PFSK-1 (cell line): ENCODE measurements at regions not wholly inside any gene's neighbourhood (a gene's known extent, or its start where the extent isn't known, plus 50 kb on each side); places are given as distances from the start of the nearest gene placed in this dataset.

Source experiments
- FOXP2 ChIP-seq: optimal IDR thresholded peaks from 2 replicates; pipeline ENCODE3; 2011; ENCODE audit warnings: borderline replicate concordance, control low read depth, inconsistent platforms; ENCODE audit not compliant: insufficient read depth; ENCODE audit errors: extremely low read length, extremely low read depth
- POLR2AphosphoS5 ChIP-seq: IDR thresholded peaks from 2 replicates; pipeline ENCODE4 v1.6.1; 2012; ENCODE audit warnings: low read depth, mild to moderate bottlenecking, control low read depth, low read length, moderate library complexity
- SIN3A ChIP-seq: IDR thresholded peaks from 2 replicates; pipeline ENCODE4 v1.6.1; 2012; ENCODE audit warnings: mild to moderate bottlenecking, low read length, moderate library complexity, borderline replicate concordance; ENCODE audit not compliant: insufficient read depth
- TAF1 ChIP-seq: IDR thresholded peaks from 2 replicates; pipeline ENCODE4 v1.6.1; 2012; ENCODE audit warnings: low read length, control low read depth, borderline replicate concordance; ENCODE audit not compliant: insufficient read depth
- TF ChIP-seq, protein P1 (sequence below), 2 experiments: IDR thresholded peaks; 2 replicates each; pipeline versions ENCODE4 v1.6.1 to v1.8.0; 2011 to 2012; ENCODE audit warnings: low read depth in 2 of 2, low read length in 2 of 2, control low read depth in 1 of 2, inconsistent platforms in 1 of 2, mild to moderate bottlenecking in 1 of 2, moderate library complexity in 1 of 2; ENCODE audit not compliant: insufficient read depth in 1 of 2

DNA sequence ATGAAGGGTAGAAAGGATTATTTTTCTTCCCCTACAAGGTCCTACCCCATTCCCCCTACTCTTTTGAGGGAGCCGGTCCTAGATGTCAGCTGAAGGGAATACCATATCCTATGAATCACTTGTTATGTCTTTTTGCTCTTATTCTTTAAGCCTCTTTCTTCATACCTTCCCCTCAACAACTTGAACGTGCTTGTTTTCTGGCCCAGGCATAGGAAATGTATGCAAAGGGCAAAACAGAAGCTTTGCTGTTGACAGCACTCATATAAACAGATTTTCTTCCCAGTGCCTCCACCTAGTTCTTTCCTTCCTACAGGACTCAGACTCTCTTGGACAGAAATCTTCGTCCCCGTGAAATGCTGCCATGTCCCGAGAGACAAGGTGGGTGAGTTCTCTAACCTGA lies 64.6 kb downstream of the TMEM17 start:
- no peak for TF ChIP-seq TAF1
- TF ChIP-seq SIN3A = no peak
- TF ChIP-seq FOXP2 = no peak
- TF ChIP-seq POLR2AphosphoS5 = no peak
- TF ChIP-seq, protein P1, sequence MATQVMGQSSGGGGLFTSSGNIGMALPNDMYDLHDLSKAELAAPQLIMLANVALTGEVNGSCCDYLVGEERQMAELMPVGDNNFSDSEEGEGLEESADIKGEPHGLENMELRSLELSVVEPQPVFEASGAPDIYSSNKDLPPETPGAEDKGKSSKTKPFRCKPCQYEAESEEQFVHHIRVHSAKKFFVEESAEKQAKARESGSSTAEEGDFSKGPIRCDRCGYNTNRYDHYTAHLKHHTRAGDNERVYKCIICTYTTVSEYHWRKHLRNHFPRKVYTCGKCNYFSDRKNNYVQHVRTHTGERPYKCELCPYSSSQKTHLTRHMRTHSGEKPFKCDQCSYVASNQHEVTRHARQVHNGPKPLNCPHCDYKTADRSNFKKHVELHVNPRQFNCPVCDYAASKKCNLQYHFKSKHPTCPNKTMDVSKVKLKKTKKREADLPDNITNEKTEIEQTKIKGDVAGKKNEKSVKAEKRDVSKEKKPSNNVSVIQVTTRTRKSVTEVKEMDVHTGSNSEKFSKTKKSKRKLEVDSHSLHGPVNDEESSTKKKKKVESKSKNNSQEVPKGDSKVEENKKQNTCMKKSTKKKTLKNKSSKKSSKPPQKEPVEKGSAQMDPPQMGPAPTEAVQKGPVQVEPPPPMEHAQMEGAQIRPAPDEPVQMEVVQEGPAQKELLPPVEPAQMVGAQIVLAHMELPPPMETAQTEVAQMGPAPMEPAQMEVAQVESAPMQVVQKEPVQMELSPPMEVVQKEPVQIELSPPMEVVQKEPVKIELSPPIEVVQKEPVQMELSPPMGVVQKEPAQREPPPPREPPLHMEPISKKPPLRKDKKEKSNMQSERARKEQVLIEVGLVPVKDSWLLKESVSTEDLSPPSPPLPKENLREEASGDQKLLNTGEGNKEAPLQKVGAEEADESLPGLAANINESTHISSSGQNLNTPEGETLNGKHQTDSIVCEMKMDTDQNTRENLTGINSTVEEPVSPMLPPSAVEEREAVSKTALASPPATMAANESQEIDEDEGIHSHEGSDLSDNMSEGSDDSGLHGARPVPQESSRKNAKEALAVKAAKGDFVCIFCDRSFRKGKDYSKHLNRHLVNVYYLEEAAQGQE (IDR thresholded peaks at IDR 0.05; ENCODE audit: insufficient read depth in 1 of 2, low read depth in 2 of 2, low read length in 2 of 2) = no peak

- TF ChIP-seq FOXP2 (no peak), POLR2AphosphoS5 (no peak), SIN3A (no peak), TAF1 (no peak)
- TF ChIP-seq, protein P1 (IDR thresholded peaks at IDR 0.05; ENCODE audit: insufficient read depth in 1 of 2, low read depth in 2 of 2, low read length in 2 of 2) = no peak
Observed at GRCh38 chr2:62440281-62440946, 65.6 kb downstream of the TMEM17 start.

GRCh38 chr2:62439425-62439824 lies 66.6 kb downstream of the TMEM17 start:
- TF ChIP-seq SIN3A = no peak
- no peak for TF ChIP-seq POLR2AphosphoS5
- TF ChIP-seq, protein P1 (IDR thresholded peaks at IDR 0.05; ENCODE audit: insufficient read depth in 1 of 2, low read depth in 2 of 2, low read length in 2 of 2) = no peak

DNA sequence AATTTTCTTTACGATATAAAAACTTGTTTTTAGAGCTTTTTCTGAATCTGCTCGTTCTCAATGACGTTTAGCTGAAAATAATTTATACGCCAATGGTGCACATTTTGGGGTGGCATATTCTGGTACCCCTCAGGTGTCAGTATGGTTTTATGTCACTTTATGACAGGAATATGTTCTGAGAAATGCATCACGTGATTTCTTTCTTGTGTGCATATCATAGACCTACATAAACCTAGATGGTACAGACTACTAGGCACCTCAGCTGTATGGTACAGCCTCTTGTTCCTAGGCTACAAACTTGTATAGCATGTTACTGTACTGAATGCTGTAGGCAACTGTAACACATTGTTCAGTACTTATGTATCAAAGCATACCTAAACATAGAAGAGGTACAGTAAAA lies 68.2 kb downstream of the TMEM17 start:
- TF ChIP-seq TAF1 (no peak), POLR2AphosphoS5 (no peak), FOXP2 (no peak), SIN3A (no peak)
- TF ChIP-seq, protein P1 (IDR thresholded peaks at IDR 0.05; ENCODE audit: insufficient read depth in 1 of 2, low read depth in 2 of 2, low read length in 2 of 2) = no peak

GRCh38 chr2:62435720-62436119 lies 70.3 kb downstream of the TMEM17 start:
- TF ChIP-seq TAF1 (no peak), SIN3A (no peak)
